Hematopoietic multipotent progenitor cell treated with erythropoietin and hydrocortisone succinate and interleukin-3 and kit ligand, for 8 days (in vitro differentiated cells): ENCODE measurements at regions not wholly inside any gene's neighbourhood (a gene's known extent, or its start where the extent isn't known, plus 50 kb on each side); places are given as distances from the start of the nearest gene placed in this dataset.

Source experiments
- DNase-seq: peaks from one replicate; pipeline ENCODE4 v3.0.0-alpha.2; 2015

DNA sequence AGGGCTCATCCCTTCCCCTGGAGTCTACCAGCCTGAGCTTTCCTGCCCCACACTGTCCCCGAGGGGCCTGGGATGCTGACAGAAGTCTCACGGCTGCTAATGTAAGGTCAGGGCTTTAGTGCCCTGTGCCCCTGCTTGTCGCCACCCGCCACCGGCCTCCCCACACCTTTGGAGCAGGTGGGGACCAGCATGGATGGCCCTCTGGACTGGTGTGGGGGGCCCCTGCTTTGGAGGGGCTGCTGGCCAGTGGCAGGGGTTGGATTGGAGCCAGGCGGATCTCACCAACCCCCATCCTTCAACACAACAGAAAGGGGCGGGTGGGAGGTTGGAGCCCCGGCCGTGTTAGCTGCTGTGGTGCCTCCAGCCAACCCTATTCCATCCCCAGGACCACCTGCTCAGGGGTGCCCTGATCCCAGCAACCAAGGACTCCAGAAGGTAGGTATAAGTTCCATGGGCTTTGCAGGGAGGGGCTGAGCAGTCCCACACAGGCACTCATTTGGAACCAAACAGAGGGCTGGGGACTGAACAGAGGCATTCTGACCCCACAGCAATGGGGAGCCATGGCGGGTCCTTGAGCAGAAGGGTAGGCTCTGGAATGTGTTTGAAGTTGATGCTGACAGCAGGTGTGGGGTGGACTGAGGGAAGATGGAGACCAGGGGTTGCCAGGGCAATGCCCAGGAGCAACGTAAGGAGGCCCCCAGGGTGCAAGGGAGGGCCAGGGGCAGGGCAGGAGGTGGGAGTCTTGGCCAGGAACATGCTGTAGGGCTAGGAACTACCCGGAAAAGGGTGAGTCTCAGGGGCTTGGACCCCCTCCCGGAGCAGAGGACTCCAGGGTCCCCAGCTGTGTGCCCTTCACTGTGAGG lies 145.1 kb upstream of the C14orf180 start:
- DNase-seq, result no peak

DNA sequence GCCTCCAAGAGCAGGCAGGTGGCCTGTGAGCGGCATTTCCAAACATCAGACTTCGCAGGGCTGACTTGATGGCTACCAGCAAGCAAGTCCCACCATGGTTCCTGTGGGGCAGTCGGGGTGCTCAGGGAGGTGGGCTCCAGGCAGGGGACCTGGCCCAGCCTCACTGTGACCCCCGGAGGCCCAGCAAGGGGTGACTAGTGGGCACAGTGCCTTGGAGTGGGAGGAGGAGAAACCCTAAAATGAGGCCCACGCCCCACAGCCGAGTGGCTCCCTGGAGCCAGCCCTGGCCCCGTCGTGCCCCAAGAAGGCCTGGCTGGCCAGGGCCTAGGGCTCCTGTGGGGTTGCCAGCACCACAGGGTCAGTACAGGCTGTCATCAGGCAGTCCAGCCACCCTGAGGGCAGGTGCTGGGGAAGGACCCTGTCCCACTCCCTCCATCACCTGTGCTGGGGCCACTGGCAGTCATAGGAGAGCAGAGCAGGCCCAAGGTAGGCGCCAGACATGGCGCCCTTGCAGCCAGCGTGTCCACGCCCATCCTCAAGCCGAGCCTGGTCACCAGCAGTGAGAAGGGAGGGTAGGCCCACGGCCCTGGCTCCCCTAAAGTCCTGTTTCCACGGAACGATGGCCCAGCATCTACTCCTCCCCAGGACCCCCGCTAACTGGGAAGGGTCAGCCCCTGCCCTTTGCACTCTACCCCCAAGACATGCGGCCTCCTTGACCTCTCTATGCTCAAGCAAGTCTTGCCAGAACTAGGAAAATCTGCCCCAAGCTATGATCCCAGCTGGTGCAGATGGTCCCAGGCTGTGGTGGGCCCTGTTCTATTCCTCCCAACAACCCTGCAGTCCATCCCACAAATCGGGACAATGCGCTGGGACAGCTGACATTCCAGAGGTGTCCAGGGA lies 144.2 kb upstream of the C14orf180 start:
- DNase-seq, result no peak

DNA sequence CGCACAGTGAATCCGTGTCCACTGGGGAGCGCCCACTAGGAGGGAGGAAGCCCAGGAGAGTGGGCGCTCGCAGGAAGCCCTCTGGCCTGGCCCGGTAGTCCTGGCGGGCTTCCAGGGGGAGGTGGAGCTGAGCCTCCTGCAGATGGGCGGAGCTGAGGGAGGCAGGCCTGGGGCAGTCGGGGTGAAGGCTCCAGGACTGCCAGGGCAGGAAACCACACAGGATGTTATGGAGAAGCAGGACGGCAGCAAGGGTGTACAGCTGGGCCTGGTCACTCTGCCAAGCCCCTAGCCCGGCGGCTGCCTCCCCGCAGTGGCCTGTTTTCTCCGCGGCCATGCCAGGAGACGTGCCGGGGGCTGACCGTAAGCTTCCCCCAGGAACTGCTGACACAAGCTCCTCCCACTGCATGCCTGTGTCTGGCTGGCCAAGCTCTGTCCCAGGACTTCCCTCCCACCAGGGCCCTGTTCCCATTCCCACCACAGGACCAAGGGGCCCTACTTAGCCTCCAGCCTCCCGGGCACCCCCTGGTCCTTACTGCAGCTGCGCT lies 143.4 kb upstream of the C14orf180 start:
- peak; percentile 26 for DNase-seq

DNA sequence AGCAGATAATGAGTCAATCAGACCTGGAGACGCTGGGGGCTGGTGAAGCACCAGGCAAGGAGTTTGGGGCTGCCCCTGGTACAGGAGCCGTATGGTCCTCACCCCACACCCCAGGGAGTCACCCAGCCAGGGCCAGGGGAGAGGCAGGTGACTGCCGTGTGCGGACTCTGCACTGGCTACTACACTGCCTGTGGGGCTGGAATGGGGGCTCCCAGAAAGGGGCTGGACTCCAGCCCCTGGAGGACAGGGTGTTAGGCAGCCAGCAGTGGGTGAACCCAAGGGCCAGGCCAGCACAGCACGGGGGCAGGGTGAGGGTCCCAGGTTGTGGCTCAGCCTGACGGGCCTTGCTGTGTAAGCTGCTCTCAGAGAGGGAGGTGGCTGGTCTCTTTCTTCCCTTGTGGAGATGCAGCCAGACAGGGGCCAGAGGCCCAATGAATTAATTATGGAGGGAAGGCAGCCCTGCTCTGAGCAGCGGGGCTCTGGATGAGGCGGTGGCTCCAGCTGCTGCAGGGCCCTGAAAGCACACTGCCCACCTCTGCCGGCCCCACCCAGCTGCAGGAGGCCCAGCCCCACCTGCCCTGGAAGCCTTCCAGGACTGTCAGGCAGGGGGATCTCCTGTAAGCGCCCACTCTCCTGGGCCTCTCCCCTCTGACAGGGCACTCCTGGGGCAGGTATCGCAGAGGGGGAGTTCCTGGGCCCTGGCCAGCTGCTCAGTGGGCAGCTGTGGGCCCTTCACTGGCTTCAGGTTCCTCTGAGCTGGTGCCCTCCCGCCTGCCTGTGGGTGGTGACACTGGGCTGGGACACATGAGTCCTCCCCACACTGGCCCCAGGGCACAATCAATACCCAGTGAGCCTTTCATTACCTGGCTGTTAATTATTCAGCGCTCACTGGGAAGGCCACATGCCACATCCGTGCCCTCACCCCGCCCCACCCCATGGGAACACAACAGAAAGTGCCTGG lies 142.5 kb upstream of the C14orf180 start:
- no peak for DNase-seq

DNA sequence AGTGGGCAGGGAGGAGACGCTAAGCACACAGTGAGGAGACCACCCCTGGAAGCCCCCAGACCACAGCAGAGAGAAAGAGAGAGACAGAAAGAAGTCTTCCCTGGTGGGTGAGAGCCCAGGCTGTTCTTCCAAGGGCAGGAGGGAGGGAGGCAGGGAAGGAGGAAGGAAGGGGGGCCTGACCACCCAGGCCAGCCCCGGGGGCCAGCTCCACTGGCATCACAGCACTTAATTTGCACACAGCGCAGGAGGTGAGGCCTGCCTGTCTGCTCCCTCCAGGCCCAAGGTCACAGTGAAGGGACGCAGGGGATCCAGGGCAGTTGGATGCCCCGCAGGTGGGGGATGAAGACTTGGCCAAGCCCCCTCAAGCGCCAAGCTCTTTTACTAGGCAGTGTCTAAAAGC lies 141.9 kb upstream of the C14orf180 start:
- DNase-seq, result no peak

DNA sequence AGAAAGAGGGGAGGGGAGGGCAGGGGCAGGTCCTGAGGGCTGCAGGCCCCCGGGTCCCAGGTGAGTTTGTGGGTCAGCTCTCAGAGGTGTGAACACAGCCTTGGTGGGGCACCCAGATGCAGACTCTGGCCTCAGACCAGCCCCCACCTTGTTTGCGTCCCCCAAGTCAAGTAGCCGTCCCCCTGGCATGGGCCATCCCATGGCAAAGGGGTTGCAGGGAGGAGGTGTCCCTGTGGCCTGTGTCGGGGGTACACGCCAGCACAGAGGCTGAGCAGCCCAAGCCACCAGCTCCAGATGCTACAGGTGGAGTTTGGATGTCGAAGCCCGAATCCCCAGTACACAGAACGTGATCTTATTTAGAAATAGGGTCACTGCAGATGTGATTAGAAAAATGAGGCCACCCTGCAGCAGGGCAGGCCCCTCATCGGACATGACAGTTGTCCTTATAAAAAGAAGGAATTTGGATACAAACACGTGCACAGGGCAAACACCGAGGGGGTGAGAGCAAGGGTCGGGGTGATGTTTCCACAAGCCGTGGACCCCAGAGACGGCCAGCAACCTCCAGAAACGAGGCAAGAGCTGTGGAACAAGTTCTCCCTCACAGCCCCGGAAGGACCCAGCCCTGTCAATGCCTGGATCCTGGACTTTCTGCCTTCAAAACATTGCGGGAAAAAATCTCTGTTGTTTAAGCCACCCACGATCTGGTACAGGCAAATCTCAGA lies 141.2 kb upstream of the C14orf180 start:
- DNase-seq, result no peak

DNA sequence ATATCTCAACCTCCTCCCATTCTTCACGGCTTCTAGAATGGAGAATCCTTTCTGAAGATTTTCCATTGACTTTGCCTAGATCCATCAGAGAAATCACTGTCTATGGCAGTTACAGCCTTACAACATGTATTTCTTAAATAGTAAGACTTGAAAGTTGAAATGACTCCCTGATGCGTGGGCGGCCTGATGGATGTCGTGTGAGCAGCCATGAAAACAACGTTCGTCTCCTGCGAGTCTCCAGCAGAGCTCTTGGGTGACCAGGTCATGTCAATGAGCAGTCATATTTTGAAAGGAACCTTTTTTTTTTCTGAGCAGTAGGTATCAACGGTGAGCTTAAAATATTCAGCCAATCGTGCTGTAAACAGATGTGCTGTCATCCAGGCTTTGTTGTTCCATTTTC lies 139.9 kb upstream of the C14orf180 start:
- no peak for DNase-seq

DNA sequence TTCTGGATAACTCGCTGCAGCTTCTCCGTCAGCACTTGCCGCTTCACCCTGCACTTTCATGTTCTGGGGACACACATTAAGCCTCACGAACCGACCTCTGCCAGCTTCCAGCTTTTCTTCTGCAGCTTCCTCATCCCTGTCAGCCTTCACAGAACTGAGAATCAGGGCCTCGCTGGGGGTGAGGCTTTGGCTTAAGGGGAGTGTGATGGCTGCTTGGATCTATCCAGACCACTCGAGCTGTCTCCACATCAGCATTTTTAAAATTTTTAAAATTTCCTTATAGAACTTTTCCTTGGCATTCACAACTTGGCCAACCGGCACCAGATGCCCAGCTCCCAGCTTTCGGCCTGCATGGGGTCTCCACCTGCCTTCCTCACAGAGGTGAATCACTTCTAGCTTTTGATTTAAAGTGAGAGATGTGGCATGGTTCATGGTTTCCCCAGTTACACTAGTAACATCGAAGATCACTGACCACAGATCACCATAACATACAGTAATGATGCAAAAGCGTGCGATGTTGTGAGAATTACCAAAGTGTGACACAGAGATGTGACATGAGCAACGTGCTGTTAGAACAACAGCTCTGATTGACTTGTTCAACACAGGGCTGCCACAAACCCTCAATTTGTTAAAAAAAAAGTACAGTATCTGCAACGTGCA lies 139.1 kb upstream of the C14orf180 start:
- DNase-seq, result no peak

DNA sequence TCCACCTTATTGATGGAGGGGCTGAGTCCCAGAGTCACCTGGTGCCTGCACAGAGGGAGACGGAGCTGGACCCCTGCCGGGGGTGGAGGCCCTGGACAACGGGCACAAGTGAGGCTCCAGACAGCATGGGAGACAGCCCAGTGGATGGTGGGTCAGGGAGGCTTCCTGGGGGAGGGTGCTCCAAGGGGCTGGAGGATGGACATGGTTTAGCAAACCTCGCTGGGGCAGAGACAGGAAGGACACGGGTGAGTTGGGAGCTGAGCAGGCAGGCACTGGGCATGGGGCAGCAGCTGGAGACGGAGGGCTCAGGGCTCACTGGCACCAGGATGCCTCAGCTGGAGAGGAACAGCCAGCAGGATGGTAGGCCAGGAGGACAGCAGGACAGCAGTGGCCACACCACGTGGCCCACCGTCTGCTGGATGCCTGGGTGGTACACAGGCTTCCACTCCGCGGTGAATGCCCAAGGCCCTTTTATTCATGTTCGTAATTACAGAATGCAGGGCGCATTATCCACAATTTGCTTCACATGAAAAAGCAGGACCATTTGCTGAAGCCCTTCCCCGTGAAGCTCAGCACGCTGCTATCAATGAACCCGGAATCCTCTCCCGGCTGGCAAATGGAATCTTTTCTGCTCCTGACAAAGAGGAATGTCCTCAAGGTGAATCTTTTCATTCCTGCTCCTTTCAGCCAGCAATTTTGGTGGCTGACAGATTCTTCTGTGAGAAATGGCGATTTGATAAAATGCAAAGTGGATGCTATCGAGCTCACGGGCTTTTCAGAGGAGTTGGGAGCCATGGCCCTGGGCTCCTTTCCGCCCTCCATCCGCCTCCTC lies 138.1 kb upstream of the C14orf180 start:
- DNase-seq, result no peak

DNA sequence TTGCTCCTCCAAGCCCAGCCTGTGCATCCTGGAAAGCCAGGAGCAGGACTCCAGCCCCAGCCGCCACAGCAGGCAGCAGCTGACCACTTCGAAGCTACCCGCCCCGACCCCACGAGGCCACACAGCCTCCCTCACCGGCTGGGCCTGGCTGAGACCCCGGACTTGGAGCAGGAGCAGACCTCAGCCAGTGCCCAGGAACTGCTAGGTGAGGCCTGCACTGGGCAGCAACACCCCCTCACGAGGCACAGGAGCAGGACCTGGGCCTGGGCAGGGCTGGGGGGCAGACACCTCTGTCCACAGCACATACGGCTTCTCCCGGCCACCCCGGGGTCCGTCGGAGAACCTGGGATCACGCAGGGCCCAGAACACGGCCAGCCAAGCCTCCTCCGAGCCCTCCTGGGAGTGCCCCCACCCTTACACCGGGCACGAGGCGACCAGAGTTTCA lies 137.4 kb upstream of the C14orf180 start:
- DNase-seq, result no peak

DNA sequence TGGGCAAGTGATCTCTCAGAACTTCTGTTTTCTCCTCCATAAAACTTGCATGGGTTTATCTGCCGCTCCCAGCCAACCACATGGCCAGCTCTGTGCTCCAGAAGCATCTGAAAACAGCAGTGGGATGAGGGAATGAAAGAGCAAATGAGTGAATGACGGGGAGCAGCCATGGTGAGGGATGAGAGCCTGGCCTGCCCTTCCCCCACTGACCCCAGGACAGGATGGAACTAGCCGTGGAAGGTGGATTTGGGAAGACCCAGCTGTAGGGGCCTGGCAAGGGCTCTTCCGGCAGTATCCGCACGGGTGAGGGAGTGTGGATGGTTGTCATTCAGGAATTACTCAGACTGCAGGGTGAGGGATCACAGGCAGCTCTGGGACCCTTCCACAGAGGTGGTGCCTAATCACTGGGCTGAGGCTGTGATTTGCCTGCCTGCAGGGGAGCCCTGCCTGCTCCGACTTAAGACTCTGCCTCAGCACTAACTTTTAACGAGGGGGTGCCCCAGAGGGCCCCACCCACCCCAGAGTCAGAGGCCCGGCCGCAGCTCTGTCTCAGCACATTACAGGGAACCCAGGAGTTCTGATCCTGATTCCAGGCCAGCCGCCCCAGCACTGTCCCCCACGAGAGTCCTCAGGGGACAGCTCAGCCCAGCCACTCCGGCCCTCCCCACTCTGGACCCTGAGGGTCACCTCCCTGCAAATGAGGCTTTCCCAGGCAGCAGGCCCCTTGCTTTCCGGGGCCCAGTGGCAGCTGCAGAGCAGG lies 136.8 kb upstream of the C14orf180 start:
- no peak for DNase-seq

DNA sequence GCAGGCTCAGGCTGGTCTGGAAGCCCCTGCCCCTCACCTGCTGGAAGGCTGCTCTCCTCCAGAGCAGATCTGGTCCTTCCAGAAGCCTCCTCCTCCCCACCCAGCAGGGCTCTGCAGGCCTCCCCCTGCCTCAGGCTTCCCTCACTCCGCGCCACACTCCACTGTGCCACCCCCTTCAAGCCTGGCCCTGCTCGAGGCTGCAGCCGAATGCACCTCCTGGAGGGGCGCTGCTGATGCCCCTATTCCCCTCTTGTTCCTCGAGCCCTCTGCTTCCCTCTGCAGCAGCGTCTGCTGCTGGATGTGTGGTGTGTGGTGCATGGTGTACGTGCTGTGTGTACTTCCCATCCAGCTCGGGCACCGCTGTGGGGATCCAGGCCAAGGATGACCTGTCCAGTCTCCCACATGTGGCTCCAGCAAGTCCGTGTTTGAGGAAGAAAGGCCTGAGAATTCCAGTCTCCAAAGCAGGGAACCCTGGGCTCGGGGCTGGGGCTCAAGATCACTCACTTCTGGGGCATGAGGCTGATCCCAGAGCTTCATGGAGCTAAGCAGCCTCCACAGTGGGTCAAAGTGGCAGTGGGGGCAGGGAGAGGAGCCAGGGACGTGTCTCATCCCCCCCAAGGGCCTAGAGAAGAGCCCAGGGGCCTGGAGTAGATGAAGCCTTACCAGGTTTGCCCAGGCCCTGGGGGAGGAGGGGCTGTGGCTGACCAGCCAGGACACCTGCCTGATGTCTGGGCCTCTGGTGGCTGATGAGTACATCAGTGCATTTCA lies 136.0 kb upstream of the C14orf180 start:
- DNase-seq, result no peak

DNA sequence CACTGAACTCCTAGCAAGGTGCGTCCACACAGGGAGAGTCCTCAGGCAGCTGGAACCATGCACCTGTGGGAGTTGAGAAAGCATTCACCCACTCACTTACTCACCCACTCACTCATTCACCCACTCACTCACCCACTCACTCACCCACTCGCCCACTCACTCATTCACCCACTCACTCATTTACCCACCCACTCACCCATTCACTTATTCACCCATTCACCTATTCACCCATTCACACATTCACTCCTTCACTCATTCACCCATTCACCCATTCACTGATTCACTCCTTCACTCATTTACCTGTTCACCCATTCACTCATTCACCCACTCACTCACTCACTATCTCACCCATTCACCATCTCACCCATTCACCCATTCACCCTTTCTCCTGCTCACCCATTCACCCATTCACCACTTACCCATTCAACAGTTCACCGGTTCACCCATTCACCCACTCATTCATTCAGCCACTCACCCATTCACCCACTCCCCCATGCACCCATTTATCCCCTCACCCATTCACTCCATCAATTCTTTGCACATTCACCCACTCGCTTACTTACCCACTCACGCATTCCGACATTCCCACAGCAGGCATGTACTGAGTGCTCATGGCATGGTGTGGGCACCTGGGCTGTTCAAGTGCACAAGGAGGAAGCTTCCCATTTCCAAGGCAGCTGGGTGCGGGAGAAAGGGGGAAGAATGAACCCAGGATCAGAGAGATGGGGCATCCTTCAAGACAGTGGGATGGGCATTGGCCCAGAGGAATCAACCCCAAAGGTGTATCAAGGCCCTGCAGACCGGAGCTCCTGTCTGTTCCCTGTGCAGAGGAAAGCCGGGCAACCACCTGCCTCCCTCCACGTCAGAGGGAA lies 135.2 kb upstream of the C14orf180 start:
- DNase-seq, result no peak

DNA sequence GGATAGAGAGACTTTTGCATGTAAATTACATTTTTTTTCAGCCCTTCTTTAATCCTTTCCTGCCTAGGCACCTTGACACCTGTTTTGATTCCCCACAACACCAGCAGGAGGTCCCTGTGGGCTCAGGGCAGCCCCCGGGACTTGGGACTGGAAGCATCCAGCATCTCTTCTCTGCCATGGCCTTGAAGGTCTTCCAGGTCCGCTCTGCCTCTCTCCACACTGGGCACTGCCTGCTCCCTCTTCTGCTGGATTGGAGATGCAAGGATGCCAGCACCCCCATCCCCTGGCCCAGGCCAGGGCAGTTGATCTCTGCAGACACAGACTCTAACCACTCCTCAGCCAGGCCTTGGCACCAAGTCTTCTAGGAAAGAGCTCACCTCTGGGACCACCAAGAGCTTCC lies 134.5 kb upstream of the C14orf180 start:
- DNase-seq, result no peak

DNA sequence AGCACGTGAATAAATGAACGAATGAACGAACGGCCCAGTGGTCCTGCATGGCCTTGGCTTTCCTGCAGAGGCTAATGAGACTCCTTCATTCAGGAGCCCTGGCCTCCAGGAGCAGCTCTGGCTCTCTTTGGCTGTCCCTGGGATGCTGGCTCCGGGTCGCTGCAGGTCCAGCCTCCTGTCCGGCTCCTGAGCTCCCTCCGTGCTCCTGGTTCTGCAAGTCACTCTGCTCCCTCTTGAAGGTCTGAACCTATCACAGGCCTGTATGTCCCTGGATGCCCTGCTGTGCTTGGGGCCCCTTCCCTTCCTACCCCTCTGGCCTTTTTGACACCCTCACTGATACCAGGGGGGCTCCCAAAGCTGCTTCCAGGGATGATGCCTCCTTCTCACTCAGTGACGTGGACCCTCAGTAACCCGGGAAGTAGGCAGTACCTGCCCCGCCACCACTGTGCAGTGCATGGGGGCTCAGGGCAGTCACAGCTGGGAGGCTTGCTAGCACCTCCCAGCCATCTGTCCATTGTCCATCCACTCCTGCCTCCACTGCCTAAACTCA lies 133.7 kb upstream of the C14orf180 start:
- DNase-seq, result no peak

DNA sequence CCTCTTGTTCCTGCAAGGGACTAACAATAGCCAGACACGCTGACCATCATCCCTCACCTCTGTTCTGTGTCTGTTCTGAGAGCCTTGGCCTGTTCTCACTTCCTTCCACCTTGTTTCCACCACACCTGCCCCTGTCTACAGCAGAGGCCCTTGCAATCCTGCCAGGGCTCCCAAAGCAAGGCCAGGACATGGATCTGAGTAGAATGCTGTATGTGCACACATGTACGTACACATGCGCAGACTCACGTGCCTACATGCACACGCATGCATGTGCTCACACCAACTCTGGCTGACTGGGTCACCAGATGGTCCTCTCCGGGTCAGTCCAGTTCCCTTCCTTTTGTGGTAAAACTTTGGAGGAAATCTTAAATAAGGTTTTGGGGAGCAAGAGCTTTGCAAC lies 133.0 kb upstream of the C14orf180 start:
- no peak for DNase-seq

DNA sequence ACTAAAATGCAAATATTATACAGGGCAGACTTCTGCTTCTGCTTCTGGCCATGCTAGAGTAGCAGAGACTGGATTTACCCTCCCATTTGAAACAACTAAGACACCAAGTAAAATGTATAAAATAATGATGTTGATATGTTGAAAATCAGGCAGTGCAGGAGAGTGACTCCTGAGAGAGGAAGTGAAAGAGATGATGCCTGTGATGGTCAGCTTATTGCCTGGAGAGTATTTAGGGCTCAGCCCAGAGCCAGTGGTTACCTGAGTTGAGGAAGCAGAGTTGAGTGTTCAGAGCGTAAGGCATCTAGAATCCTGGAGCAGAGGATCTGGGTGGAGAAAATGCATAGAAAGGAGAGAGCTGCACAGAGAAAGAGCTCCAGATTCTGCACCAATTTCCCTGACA lies 131.8 kb upstream of the C14orf180 start:
- DNase-seq, result no peak
